Stimulated activated CD8-positive, alpha-beta memory T cell treated with anti-CD3 and anti-CD28 coated beads, Interleukin-4, amount 100 ng/mL, for 24 hours (primary cell): ENCODE measurements at regions not wholly inside any gene's neighbourhood (a gene's known extent, or its start where the extent isn't known, plus 50 kb on each side); places are given as distances from the start of the nearest gene placed in this dataset.

Experiments used
- DNase-seq: peaks from one replicate; pipeline ENCODE4 v3.0.0-alpha.2; 2020; ENCODE audit warnings: low read depth

- DNase-seq: no peak
Measured at GRCh38 chr7:36010656-36011587, 142.1 kb upstream of the EEPD1 start.

GRCh38 chr7:36011588-36011965 is 141.5 kb upstream of the EEPD1 start:
- DNase-seq: no peak

- DNase-seq: no peak
Measured at GRCh38 chr7:36013246-36014014, 139.6 kb upstream of the EEPD1 start.

GRCh38 chr7:36014961-36015360 is 138.1 kb upstream of the EEPD1 start:
- DNase-seq: no peak

GRCh38 chr7:36015733-36016132 is 137.3 kb upstream of the EEPD1 start:
- no peak for DNase-seq

GRCh38 chr7:36016648-36017047 is 136.4 kb upstream of the EEPD1 start:
- DNase-seq: no peak

- DNase-seq: no peak
Measured at GRCh38 chr7:36017111-36017510, 135.9 kb upstream of the EEPD1 start.

GRCh38 chr7:36018816-36019484 is 134.1 kb upstream of the EEPD1 start:
- DNase-seq: no peak

- DNase-seq: no peak
Measured at GRCh38 chr7:36019538-36019937, 133.5 kb upstream of the EEPD1 start.

GRCh38 chr7:36019980-36020379 is 133.1 kb upstream of the EEPD1 start:
- no peak for DNase-seq

- DNase-seq: no peak
Measured at GRCh38 chr7:36021367-36021766, 131.7 kb upstream of the EEPD1 start.

- DNase-seq: no peak
Measured at GRCh38 chr7:36021917-36022550, 131.0 kb upstream of the EEPD1 start.

GRCh38 chr7:36023033-36023560 is 130.0 kb upstream of the EEPD1 start:
- DNase-seq: no peak

GRCh38 chr7:36025190-36025589 is 127.9 kb upstream of the EEPD1 start:
- no peak for DNase-seq

- DNase-seq: no peak
Measured at GRCh38 chr7:36029311-36029710, 123.7 kb upstream of the EEPD1 start.

- no peak for DNase-seq
Measured at GRCh38 chr7:36029853-36030515, 123.1 kb upstream of the EEPD1 start.

- no peak for DNase-seq
Measured at GRCh38 chr7:36032361-36032818, 120.7 kb upstream of the EEPD1 start.

- DNase-seq: no peak
Measured at GRCh38 chr7:36034020-36034419, 119.0 kb upstream of the EEPD1 start.

- DNase-seq: no peak
Measured at GRCh38 chr7:36035186-36035585, 117.9 kb upstream of the EEPD1 start.

GRCh38 chr7:36036590-36036989 is 116.5 kb upstream of the EEPD1 start:
- DNase-seq: no peak

- DNase-seq: no peak
Measured at GRCh38 chr7:36037121-36037662, 115.9 kb upstream of the EEPD1 start.
